GM12873 (cell line): ENCODE measurements at regions not wholly inside any gene's neighbourhood (a gene's known extent, or its start where the extent isn't known, plus 50 kb on each side); places are given as distances from the start of the nearest gene placed in this dataset.

ENCODE experiments used
- TF ChIP-seq, protein P1 (sequence below): IDR thresholded peaks from 2 replicates; pipeline ENCODE4 v1.5.1; 2012; ENCODE audit warnings: low read depth, mild to moderate bottlenecking, moderate library complexity, low read length, control low read depth; ENCODE audit not compliant: insufficient read depth; ENCODE audit errors: missing control alignments

DNA sequence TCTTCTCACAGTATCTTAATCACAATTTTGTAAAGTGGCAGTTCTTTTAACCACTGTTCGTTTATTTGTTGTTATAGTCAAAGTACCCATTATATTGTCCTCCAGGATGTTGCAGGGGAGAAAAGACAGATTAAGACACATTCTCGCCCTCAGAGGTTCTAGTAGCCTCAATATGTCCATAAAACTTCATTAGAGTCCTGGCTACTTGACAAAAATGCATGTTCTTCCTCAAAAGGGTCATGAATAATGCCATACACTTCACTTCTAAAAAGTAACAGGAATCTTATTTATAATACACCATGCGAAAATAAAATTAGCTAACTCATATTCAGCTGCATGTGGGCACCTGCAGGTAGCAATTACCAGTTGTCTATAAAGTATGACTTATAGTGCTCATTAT is 109.3 kb upstream of the ANK3 start:
- TF ChIP-seq, protein P1, sequence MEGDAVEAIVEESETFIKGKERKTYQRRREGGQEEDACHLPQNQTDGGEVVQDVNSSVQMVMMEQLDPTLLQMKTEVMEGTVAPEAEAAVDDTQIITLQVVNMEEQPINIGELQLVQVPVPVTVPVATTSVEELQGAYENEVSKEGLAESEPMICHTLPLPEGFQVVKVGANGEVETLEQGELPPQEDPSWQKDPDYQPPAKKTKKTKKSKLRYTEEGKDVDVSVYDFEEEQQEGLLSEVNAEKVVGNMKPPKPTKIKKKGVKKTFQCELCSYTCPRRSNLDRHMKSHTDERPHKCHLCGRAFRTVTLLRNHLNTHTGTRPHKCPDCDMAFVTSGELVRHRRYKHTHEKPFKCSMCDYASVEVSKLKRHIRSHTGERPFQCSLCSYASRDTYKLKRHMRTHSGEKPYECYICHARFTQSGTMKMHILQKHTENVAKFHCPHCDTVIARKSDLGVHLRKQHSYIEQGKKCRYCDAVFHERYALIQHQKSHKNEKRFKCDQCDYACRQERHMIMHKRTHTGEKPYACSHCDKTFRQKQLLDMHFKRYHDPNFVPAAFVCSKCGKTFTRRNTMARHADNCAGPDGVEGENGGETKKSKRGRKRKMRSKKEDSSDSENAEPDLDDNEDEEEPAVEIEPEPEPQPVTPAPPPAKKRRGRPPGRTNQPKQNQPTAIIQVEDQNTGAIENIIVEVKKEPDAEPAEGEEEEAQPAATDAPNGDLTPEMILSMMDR = no peak

DNA sequence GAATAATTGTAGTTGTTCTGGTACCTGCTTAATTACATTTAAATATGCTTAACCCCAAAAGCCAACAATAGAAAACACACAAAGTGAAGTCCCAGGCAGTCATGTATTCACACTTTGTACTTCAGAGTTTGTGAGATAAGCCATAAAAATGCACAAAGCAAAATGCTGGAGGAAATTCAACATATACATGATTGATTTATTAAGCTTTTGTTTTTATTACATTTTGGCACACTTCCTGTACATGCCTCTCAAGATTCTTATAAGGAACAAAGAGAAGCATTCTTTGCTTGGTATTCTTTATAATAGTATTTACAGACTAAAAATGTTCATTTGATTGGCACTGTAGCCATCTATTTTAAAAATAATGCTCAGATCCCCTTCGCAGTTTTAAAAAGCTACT is 107.7 kb upstream of the ANK3 start:
- TF ChIP-seq, protein P1 = no peak

DNA sequence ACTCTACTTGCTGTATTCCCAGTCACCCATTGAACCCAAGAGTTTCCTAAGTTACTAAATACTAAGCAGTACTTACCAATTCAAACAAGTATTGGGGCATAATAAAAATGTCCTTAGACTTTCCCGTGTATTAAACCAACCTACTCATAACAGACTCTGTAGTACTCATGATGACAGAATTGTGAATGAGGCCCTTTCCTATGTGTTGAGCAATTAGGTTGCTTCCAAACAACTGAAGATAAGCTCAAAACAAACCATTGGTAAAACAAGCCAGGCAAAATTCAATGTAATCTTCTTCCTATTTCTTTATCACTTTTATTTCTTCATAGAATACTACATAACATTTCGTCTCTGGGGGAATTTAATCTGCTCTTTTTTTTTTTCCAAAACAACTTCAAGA is 106.5 kb upstream of the ANK3 start:
- TF ChIP-seq, protein P1 = no peak

DNA sequence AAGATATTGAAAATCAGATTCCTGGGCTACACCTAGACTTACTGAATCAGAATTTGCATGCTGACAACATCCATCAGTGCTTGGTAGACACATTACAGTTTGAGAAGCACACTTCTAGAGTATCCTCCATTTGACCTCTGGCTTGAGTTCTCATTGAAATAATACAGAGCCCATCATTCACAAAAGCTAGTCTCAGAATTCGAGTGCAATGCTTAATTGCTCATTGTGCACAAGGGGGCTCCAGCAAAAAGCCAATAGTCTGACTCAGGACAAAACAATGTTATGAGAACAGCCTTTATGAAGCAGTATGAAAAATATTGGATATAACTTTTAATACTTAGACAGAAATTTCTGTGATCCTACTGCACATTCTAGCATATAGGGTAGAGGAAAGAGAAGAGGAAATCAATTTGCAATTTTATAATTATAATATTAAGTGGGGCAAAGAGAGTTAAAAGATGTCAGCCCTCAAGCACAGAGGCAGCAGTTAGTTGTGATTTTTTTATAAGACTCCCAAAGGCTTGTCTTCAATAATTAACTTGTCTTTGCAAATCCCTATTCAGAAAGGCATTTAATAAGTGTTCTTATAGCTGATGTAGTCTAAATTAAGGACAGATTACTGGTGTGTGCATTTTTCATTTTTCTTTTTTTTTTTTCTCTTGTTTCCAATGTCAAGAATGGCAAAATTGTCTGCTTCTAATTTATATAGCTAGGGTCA is 105.8 kb upstream of the ANK3 start:
- TF ChIP-seq, protein P1 = no peak

DNA sequence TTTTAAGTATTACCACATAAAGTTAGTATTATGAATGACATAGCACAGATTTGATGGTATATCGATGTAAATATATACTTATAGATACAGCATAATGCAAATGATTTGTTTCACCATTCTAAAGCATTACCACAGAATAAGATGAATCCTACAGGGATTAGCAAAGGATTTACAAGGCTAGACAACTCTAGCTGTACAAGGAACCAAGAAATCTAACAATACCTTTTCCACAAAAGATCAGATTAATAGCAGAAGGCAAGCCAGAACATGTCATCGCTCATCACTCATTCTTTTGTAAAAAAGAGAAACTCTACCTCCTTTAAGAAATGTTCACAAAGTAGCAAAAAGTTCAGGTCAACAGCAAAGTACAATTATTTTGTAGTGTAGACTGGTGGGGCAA is 105.1 kb upstream of the ANK3 start:
- TF ChIP-seq, protein P1 = no peak

DNA sequence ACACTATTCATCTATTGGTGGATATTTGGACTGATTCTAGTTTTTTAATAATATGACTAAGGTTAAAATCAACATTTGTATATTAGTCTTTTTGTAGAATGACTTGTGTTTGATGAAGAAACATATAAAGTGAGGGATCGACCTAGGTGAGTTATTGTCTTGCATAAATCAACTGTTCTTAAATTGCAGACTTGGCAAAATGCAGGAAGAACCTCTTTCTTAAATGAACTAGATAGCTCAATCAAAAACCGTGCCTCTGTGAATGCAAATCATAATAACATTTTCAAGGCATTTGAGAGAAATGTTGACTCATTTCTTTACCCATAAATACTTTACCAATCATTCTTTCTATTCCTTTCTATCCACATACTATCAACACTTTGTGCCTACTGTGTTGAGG is 101.5 kb upstream of the ANK3 start:
- TF ChIP-seq, protein P1 = no peak

DNA sequence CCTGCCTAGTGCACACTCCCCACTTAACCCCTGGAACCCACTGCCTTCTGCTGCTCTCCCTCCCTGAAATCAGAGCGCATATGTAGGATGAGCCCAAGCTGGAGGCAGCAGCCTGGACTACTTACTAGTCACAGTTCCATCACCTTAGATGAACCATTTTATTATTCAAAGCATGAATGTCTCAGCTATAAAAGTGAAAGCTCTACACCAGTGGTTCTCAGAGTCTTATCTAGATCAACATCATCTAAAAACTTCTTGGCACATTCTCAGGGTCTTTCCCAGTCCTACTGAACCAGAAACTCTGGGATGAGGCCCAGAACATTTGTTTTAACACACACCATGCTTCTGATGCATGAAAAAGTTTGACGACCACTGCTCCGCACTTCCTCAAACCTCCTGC is 100.3 kb upstream of the ANK3 start:
- TF ChIP-seq, protein P1 = no peak
